GM12892 (cell line): ENCODE measurements at regions not wholly inside any gene's neighbourhood (a gene's known extent, or its start where the extent isn't known, plus 50 kb on each side); places are given as distances from the start of the nearest gene placed in this dataset.

ENCODE experiments used
- POLR2A ChIP-seq: IDR thresholded peaks from 2 replicates; pipeline ENCODE4 v1.6.1; 2011; ENCODE audit warnings: low read depth, low read length, control low read depth
- POLR2AphosphoS5 ChIP-seq: IDR thresholded peaks from 2 replicates; pipeline ENCODE4 v1.6.1; 2011; ENCODE audit warnings: low read depth, low read length, control low read depth

GRCh38 chr13:29931696-29932095 lies 81.3 kb upstream of the UBL3 start:
- no peak for TF ChIP-seq POLR2AphosphoS5
- TF ChIP-seq POLR2A: no peak
